Right atrium auricular region (tissue), 2 donors: ENCODE measurements at regions not wholly inside any gene's neighbourhood (a gene's known extent, or its start where the extent isn't known, plus 50 kb on each side); places are given as distances from the start of the nearest gene placed in this dataset.

Experiments used
- DNase-seq: peaks from one replicate; pipeline ENCODE4 v3.0.0-alpha.2; 2019; ENCODE audit warnings: low spot score
- H3K27ac ChIP-seq, 2 donors: fragments of 200-600 bp; sonication (generic); 1 replicate in 1 of 2; 2 replicates in 1 of 2; pipeline ENCODE4 v1.5.1; 2016 to 2019
- H3K27me3 ChIP-seq, 2 donors: fragments of 200-600 bp; sonication (generic); one replicate each; pipeline versions ENCODE4 v1.5.1 to v1.6.0; 2017 to 2019
- H3K36me3 ChIP-seq: fragments of 200-600 bp; sonication (generic); one replicate; pipeline ENCODE4 v1.5.1; 2016
- H3K4me1 ChIP-seq, 2 donors: fragments of 200-600 bp; sonication (generic); one replicate each; pipeline versions ENCODE4 v1.5.1 to v1.6.0; 2017 to 2019
- H3K4me3 ChIP-seq, 2 donors: fragments of 200-600 bp; sonication (generic); 1 replicate in 1 of 2; 2 replicates in 1 of 2; pipeline ENCODE4 v1.5.1; 2017 to 2019; ENCODE audit warnings: mild to moderate bottlenecking in 1 of 2, moderate library complexity in 1 of 2
- H3K9me3 ChIP-seq, 2 donors: fragments of 200-600 bp; sonication (generic); one replicate each; pipeline ENCODE4 v1.5.1; 2019
- CTCF ChIP-seq, 2 donors: fragments of 200-600 bp; sonication (generic); IDR thresholded peaks; one replicate each; pipeline ENCODE4 v1.5.1; 2019; ENCODE audit warnings: antibody characterized with exemption in 2 of 2

DNA sequence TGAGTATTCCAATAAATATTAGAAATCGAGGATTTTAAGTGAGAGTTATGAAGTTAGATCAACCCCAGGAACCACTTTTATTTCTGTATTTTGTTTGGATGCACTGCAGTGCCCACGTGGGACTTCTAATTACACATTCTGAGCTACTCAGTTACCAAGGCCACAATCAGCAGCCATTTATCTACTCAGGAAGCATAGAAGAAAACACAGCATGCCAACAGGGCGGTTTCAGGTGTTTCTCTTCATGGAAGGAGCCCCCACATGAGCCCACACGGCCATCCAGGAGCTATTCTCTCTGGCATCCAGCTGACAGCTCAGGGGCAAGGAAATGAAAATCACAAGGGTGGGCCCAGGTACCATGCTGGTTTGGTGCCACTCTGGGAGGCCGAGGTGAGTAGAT, 266.5 kb upstream of the MKLN1 start:
- no peak overlapping the region for H3K27ac ChIP-seq
- H3K27me3 ChIP-seq: no peaks in the 10 kb centered on the region
- no peak for DNase-seq
- no peak for TF ChIP-seq CTCF (IDR thresholded peaks at IDR 0.05)
- no peak overlapping the region for H3K4me3 ChIP-seq
- H3K36me3 ChIP-seq: no peaks in the 10 kb centered on the region
- no peaks in the 10 kb centered on the region for H3K9me3 ChIP-seq
- peaks cover 0 to 33% of the 10 kb centered on the region in 2 donors for H3K4me1 ChIP-seq

- H3K9me3 ChIP-seq: no peaks in the 10 kb centered on the region
- no peak for DNase-seq
- no peaks in the 10 kb centered on the region for H3K36me3 ChIP-seq
- peaks cover 0 to 34% of the 10 kb centered on the region in 2 donors for H3K4me1 ChIP-seq
- H3K27ac ChIP-seq: no peak overlapping the region
- H3K4me3 ChIP-seq: no peak overlapping the region
- no peak for TF ChIP-seq CTCF (IDR thresholded peaks at IDR 0.05)
- H3K27me3 ChIP-seq: no peaks in the 10 kb centered on the region
Observed at GRCh38 chr7:131061818-131062217, 265.9 kb upstream of the MKLN1 start.

GRCh38 chr7:131066635-131067034, 261.0 kb upstream of the MKLN1 start:
- Histone ChIP-seq H3K27me3 (no peaks in the 10 kb centered on the region), H3K36me3 (peaks cover 3% of the 10 kb centered on the region), H3K9me3 (no peaks in the 10 kb centered on the region), H3K4me3 (no peak overlapping the region), H3K4me1 (peaks cover 0 to 44% of the 10 kb centered on the region in 2 donors), H3K27ac (no peak overlapping the region)
- DNase-seq: no peak
- TF ChIP-seq CTCF (IDR thresholded peaks at IDR 0.05): no peak

DNA sequence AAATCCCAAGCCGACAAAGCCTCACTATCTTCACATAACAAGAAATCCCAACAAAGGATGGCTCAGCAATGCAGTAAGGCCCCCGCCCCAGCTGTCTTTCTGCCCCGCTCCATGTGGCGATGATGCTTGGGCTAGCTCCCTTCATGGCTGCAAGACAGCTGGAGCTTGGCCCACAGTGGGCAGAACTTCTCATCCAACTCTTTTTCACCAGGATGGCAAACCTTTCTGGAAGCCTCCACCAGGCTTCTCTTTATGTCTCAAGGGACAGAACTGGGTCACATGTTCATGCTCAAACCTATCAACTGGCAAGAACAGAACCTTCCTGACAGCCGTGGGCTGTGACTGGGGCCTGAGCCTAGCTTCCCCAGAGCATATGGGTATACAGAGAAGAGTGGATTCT, 260.5 kb upstream of the MKLN1 start:
- Histone ChIP-seq H3K9me3 (no peaks in the 10 kb centered on the region), H3K4me3 (no peak overlapping the region), H3K36me3 (peaks cover 3% of the 10 kb centered on the region), H3K27ac (peak overlapping the region; percentile 16 to 42), H3K4me1 (peaks cover 0 to 45% of the 10 kb centered on the region in 2 donors), H3K27me3 (no peaks in the 10 kb centered on the region)
- no peak for DNase-seq
- TF ChIP-seq CTCF (IDR thresholded peaks at IDR 0.05): no peak

DNA sequence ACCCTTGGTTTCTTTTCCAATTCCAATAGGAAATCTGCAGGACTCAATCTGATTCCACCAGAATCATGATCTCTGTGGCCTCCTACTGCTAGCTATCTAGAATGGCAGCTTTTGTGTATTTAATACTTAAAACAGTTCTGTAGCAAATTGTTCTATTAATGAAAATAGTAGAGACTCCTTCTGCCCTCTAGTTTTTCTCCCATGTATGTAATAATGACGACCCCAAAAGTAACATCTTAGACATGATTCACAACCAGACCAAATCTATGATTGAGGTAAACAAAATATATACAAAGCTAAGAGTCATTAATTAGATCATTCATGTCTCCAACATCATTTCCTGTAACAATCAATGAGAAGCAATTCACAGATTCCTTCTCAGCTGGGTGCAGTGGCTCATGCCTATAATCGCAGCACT, 259.1 kb upstream of the MKLN1 start:
- Histone ChIP-seq H3K4me3 (no peak overlapping the region), H3K27ac (peak overlapping the region; percentile 20 to 31), H3K27me3 (no peaks in the 10 kb centered on the region), H3K36me3 (peaks cover 3% of the 10 kb centered on the region), H3K9me3 (no peaks in the 10 kb centered on the region), H3K4me1 (peaks cover 0 to 58% of the 10 kb centered on the region in 2 donors)
- no peak for DNase-seq
- TF ChIP-seq CTCF (IDR thresholded peaks at IDR 0.05): peak in 1 of 2 donors; percentile 10

GRCh38 chr7:131071786-131072504, 255.7 kb upstream of the MKLN1 start:
- Histone ChIP-seq H3K27me3 (no peaks in the 10 kb centered on the region), H3K9me3 (no peaks in the 10 kb centered on the region), H3K27ac (peak overlapping the region; percentile 61 to 65), H3K4me3 (peak overlapping the region in 1 of 2 donors; percentile 5), H3K4me1 (peaks cover 0 to 79% of the 10 kb centered on the region in 2 donors), H3K36me3 (peaks cover 8% of the 10 kb centered on the region)
- DNase-seq: peak; percentile 75
- TF ChIP-seq CTCF (IDR thresholded peaks at IDR 0.05): peak in 1 of 2 donors; percentile 57
